H54 (cell line): ENCODE measurements at regions not wholly inside any gene's neighbourhood (a gene's known extent, or its start where the extent isn't known, plus 50 kb on each side); places are given as distances from the start of the nearest gene placed in this dataset.

Source experiments
- DNase-seq: peaks from one replicate; pipeline ENCODE4 v3.0.0; 2011; ENCODE audit warnings: low spot score, mixed read lengths; ENCODE audit not compliant: insufficient read length
- FAIRE-seq: peaks from 3 replicates; lab custom pipeline; 2011; peaks lifted over from hg19 to GRCh38; lab: Jason Lieb, UNC
- POLR2A ChIP-seq: IDR thresholded peaks from 2 replicates; pipeline ENCODE4 v1.6.1; 2011; ENCODE audit warnings: low read depth, mild to moderate bottlenecking, low read length

- no peak for FAIRE-seq
- DNase-seq, result no peak
- TF ChIP-seq POLR2A, result no peak
Observed at GRCh38 chr22:44634426-44635321, 67.3 kb upstream of the PRR5 start.

GRCh38 chr22:44633647-44634046 lies 68.4 kb upstream of the PRR5 start:
- TF ChIP-seq POLR2A, result no peak
- no peak for FAIRE-seq

GRCh38 chr22:44632541-44633396 lies 69.2 kb upstream of the PRR5 start:
- FAIRE-seq (no peak), DNase-seq (no peak)
- TF ChIP-seq POLR2A, result no peak

More at GRCh38 chr22:44633647-44634046, 68.4 kb upstream of the PRR5 start:
- no peak for DNase-seq

GRCh38 chr22:44630826-44631225 lies 71.2 kb upstream of the PRR5 start:
- no peak for TF ChIP-seq POLR2A
- FAIRE-seq, result no peak
- no peak for DNase-seq

- no peak for DNase-seq
- FAIRE-seq, result no peak
- TF ChIP-seq POLR2A, result no peak
Observed at GRCh38 chr22:44628835-44629234, 73.2 kb upstream of the PRR5 start.

- no peak for FAIRE-seq
- no peak for DNase-seq
- no peak for TF ChIP-seq POLR2A
Observed at GRCh38 chr22:44628273-44628672, 73.7 kb upstream of the PRR5 start.

GRCh38 chr22:44627521-44628139 lies 74.4 kb upstream of the PRR5 start:
- TF ChIP-seq POLR2A, result no peak
- DNase-seq (no peak), FAIRE-seq (no peak)

GRCh38 chr22:44625981-44626687 lies 75.9 kb upstream of the PRR5 start:
- TF ChIP-seq POLR2A, result no peak
- peak; percentile 60 for DNase-seq
- FAIRE-seq, result no peak

GRCh38 chr22:44625421-44625760 lies 76.6 kb upstream of the PRR5 start:
- no peak for TF ChIP-seq POLR2A
- DNase-seq (no peak), FAIRE-seq (no peak)

GRCh38 chr22:44624689-44625420 lies 77.1 kb upstream of the PRR5 start:
- DNase-seq (no peak), FAIRE-seq (no peak)
- TF ChIP-seq POLR2A, result no peak

GRCh38 chr22:44623771-44624510 lies 78.1 kb upstream of the PRR5 start:
- FAIRE-seq, result no peak
- TF ChIP-seq POLR2A, result no peak
- DNase-seq, result peak; percentile 22

GRCh38 chr22:44622679-44623078 lies 79.3 kb upstream of the PRR5 start:
- DNase-seq (no peak), FAIRE-seq (no peak)
- no peak for TF ChIP-seq POLR2A
